HG02840 (cell line): ENCODE measurements at regions not wholly inside any gene's neighbourhood (a gene's known extent, or its start where the extent isn't known, plus 50 kb on each side); places are given as distances from the start of the nearest gene placed in this dataset.

Experiments
- ATAC-seq: cut with Tn5 transposase; IDR thresholded peaks from one replicate; pipeline ENCODE4 v1.9.1; 2021; ENCODE audit warnings: mild to moderate bottlenecking, moderate library complexity, moderate number of reproducible peaks; ENCODE audit not compliant: unreplicated experiment, low FRiP score

DNA sequence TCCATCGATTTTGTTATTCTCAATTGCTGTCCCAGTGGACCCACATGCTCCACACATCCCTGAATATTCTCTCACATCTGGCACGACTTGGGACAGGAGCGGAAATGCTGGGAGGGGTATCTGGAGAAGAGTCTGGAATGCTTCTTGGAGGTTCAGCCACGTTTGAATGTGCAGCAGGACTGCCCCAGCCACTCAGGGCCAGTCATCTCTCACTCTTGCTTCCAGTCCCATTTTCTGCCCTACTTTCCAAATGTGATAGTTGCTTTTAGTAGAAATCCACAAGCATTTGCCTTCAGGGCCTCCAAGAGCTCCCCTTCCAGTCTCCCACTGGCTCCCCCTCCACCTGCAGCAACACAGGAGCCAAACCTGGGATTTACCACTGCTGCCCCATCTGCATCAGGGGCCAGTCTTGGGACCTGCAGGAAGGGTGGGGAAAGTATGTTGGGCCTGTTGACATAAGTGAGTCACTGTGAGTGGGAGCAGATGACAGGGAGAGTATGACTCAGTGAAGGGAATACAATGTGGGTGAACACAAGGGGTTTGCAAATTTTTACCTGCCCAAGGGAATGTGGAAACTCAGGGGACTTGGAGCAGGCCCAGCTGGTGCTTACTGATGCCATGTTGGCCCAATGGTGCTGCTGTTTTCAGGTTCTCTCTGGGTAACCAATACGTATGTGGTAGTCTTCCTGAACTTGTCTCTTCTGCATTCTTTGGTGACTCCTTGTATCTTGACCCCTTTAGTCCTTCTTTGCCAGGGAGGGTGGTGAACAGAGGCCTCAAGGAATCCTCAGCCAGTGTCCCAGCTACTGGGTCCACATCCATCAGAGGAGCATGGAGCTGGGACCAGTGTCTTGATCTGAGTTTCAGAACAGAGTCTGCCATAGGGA, 78.8 kb upstream of the CRHR1 start:
- no peak for ATAC-seq

DNA sequence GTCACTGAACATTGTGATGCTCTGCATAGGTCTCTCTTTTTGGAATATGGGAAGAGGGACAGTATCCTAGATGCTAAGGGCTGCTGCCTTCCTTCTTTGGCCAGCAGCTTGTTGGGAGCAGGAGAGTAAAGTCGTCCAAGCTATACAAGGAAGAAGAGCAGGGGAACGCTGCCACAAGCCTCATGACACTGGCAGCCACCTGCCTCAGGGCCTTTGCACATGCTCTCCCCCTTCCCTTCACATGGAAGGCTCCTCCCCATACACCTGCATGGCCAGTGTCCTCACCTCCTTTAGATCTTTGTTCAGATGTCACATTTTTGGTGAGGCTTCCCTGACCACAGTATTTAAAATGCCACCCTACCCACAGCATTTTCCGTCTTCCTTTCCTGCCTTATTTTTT, 78.1 kb upstream of the CRHR1 start:
- no peak for ATAC-seq

DNA sequence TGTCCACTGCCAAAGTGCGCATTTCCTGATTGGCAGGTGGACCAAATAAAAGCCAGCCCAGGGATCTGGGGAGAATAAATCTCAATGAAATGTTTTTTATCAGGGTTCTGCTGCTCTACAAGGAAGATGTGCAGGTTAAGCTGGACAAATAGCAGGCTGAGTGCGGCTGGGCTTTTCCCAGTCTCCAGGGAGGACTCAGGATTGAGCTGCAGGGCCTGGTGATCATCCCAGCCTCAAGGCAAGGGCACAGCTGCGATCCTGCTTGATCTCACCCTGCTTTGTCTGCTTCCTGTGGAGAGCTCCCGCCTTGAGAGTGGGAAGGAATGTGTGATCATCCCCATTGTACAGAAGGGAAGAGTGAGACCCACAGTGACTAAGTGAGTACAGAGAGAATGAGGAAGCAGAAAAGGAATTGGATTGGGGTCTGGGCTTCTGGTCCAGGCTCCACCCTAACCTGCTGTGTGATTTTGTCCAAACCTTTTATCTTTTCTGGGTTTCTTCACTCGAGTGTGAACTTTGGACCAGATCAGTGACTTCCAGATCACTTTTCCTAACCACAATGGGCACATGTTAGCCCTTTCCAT, 75.3 kb upstream of the CRHR1 start:
- no peak for ATAC-seq

DNA sequence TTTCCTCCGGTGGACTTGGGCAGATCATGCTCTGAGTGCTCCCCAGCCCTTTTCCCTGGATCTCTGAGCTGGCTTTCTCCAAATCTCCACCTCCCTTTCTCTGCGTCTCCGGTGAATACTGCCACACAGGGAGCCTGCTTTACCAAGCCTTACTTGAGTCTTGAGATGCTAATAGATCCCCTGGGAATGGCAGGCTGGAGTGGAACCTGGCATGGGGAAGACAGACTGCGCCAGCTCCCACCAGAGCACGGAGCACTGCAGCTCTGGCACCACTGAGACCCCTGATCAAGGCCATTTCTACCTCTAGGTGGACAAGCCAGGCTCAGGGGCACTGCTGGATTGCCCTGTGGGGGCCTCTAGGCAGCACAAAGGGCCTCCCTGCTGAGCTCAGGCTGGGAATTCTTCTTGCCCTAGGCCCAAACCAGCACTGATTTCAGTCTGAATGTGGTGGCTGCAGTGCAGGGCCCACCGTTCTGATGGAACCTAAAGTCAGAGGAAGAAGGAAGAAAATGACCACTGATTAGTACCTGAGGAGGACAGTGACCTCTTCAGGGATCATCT, 74.3 kb upstream of the CRHR1 start:
- no peak for ATAC-seq

DNA sequence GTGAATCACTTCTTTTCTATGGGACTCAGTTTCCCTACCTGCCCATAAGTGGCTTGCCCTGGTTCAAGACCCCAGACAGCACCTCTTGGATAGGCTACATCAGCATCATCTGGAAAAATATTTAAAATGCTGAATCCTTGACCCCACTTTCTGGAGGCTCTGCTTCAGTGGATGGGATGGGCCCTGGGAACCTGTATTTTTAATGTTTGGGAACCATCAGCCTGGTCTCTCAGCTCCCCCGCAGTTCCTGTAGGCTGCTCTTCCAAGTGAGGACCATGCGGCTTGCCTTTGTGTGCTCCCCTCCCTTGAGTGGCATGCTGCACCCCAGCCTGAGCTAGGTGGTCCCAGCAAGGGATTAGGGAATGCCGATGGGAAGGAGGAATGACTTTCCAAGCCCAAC, 68.3 kb upstream of the CRHR1 start:
- ATAC-seq = no peak

DNA sequence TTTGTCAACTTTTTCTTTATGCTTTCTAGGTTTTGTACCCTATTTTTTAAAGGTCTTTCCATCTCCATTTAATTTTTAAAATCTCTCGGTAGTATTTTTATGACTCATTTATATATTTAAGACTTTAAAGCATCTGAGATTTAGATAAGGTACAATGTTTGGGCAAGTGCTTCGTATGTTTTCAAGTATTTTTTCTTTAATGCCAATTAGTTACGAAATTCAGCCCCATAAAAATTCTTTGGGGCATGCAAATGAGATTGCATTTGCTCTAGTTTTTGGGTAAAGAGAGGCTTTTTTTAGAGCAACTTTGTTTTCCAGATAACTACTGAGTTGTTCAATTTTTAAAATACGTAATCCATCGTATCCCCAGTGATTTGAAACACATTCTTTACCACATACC, 65.3 kb upstream of the CRHR1 start:
- no peak for ATAC-seq

DNA sequence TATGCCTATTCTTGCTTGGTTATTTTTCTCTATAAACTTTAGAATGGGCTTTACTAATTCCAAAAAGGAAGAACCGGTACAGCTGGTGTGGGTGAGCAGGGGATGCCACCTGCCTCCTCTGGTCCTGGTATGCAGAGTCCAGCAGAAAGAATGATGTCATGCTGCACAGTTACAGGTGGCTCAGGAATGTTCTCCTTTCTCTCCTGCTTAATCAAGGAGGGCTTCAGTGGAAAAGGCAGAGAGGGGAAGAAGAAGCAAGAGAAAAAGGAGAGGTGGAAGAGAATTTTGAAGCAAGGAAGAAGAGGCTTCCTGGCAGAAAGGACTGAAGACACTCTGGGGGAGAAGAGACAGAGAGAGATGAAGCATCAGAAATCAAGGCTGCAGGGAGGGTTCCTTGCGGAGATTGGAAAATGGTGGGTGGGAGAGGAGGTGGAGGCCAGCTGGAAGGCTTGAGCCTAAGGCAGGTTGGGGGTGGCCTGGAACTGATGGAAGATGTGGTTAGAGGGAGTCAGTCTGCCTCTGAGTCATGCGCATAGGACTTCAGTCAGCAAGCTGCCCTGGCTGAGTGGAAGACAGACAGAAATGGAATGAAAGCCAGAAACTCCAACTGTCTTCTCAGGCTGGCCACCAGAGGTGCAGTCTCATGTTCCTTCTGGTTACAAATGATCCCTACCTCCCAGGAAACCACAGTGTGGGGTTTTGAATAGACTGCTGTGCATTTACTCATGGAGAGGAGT, 64.6 kb upstream of the CRHR1 start:
- ATAC-seq = no peak

DNA sequence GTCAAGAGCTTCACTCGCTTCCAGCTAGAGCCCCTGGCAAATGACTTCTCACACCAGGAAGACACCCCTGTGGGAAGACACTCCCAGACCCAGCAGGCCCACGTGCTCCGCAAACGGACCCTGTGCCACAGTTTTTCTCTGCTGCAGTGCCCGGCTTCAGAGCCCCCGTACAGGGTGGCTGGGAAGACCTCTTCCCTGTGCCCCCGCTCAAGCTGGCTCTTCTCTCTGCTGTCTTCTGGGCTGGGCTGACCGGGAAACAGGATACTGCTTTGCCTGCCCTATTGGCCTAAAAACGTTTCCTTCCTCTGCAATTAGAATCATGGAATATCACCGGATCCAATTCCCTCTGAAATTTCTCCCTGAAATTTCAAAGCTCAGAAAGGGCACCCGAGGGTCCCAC, 63.7 kb upstream of the CRHR1 start:
- no peak for ATAC-seq

DNA sequence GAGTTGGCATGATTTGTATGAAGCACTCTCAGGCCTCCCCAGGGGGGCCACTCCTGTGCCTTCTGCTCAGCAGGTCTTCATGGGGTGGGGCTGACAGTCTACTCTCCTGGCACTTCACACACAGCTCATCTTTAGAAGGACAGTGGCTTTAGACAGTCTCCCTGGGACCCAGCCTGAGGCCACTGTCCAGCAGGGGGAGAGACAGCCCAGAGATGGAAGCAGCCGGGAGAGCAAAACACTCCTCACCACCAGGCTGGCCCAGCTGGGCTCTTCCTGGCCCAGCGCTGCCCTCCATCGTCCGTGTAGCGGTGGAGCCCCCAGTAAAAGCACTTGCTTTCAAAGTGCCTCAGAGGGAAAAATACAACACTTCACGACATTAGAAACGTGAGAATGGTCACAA, 62.0 kb upstream of the CRHR1 start:
- ATAC-seq = no peak

DNA sequence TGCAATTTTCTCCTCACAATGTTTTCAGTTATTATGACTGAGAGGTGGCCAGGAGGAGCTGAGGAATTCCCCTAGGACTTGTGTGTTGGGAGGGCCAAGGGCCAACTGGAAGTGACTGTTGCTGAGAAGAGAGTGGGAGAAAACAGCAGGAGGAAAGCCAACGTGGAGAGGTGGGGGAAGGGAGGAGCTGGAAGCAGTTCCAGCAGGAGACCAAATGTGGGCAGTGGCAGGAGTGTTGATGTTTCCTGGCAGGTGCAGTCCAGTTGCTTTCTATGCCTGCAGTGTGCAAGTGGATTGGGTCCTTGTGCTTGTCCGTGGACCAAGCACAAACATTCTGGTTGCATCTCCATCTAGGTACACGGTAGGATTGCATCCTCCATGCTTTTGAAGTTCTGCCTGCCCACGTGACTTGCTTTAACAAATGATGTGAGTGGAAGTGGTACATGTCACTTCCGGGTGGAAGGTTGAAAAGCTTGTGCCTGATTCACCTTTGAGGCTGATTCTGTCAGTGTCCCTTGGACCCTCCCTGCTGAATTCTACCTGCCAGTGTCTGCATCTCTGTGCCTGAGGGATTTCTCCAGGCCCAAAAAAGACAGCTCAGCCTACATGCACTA, 54.7 kb upstream of the CRHR1 start:
- ATAC-seq = no peak

DNA sequence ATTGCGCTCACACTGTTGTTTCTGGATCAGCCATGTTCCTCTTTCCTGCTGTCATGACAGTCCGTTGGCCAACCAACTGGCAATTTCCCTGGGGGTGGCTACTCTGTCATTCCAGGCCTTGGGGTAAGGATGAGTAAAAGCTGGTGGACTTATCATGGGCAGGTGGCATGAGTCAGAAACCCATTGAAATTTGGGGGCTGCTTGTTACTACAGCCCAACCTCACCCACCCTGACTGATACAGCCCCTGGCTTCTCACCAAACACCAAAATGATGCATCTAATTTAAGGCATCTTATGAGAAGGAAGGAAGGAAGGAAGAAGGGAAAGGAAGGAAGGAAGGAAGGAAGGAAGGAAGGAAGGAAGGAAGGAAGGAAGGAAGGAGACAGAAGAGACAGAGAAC, 53.9 kb upstream of the CRHR1 start:
- no peak for ATAC-seq

DNA sequence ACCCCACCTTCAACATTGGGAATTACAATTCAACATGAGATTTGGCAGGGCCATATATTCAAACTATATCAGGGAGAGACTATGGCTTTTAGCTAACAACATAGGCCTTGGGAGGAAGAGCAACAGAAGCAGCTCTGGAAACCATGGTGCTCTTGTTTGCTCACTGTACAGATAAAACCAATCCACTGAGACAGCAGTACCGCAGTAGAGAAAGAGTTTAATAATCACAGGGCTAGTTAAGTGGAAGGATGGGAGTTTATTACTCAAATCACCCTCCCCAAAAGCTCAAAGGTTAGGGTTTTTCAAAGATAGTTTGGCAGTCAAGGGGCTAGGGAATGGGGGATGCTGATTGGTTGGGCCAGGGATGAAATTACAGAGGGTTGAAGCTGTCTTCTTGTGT, 52.7 kb upstream of the CRHR1 start:
- no peak for ATAC-seq

DNA sequence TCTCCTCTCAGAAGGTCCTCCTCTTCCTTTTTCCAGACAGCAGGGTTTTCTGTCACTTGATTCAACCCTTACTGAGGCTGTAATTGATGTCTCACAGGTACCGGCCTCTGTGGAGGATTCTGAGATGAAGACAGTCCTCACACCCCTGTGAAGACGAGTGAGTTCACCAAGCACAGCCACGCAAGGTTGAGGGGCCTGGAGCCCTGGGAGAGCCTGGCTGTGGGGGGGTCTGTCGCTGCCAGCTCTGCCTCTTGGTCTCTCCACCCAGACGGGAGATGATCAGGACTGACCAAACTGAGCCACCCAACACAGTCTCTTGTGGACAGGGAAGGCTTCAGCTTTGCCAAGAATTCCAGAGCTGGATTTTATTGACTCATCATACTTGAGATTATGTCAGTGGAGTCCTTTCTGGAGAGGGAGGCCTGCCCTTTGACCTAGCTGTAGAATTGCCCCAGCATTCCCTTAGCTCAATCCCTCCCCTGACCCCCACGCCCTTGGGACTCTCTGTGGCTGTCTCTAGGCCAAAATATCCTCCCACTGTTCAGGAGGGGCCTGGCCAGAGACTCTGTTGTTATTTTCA, 51.1 kb upstream of the CRHR1 start:
- ATAC-seq = no peak

DNA sequence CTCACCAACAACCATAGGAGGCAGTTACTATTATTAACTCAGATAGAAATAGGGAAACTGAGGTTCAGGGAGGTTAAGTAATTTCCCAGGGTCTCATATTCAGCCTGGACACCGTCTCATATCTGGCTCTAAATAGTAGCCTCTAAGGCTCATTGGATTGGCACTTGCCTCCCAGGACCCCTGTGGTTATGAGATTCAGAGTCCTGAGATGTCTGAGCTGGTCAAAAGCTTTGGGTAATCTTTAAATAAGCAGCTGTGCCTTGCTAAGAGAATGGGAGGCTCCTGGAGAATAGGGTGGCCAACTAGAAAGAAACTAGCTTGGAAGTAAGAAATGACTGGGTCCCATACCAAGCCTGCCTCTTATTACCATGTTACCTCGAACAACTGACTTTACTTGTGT, 50.3 kb upstream of the CRHR1 start:
- ATAC-seq = no peak
